HG02970 (cell line): ENCODE measurements at regions not wholly inside any gene's neighbourhood (a gene's known extent, or its start where the extent isn't known, plus 50 kb on each side); places are given as distances from the start of the nearest gene placed in this dataset.

ENCODE experiments used
- ATAC-seq: cut with Tn5 transposase; IDR thresholded peaks from one replicate; pipeline ENCODE4 v1.9.1; 2021; ENCODE audit warnings: mild to moderate bottlenecking, moderate library complexity, moderate number of reproducible peaks; ENCODE audit not compliant: unreplicated experiment, low FRiP score

DNA sequence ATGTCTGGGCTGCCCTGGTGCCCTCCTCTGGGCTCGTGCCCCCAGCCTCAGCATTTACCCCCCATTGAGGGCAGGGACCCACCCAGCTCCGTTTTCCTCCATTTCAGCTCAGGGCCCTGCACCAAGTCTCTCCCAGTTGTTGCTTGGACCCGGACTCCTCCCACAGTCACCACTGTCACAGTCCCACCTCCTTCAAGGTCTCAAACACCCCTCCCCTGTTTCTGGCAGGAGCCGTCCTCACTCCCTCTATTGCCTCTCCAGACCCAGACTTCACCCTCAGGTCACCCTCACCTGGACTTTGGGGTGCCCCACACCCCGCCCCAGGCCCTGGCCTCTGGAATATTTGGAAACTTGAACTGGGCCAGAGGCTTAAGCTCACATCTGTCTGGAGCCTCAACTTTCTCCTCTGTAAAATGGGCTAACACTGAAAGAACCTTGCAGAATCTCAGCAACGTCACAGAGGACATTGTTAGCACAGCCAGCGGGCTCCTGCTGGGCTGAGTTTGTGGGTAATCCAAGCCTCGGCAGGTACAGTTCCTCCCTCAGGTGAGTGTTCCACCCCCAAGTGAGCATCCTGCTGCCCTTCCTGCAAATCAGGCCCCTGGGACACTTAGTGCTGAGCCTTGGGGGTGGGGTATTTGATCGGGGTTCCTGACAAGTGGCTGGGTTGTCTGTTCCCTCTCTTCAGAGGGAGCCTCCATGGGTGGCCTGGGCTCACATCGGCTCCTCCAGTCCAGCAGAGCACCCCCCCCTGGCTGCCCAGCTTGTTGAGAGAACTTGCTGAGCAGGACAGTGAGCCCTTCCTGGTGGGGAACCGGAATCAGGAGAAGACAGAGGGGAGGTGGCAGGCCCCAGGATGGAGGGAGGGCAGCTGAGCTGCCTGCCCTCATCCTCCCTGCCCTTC is 130.1 kb downstream of the C9orf50 start:
- no peak for ATAC-seq

- ATAC-seq = no peak
Measured at GRCh38 chr9:129489838-129490582, 130.9 kb downstream of the C9orf50 start.

DNA sequence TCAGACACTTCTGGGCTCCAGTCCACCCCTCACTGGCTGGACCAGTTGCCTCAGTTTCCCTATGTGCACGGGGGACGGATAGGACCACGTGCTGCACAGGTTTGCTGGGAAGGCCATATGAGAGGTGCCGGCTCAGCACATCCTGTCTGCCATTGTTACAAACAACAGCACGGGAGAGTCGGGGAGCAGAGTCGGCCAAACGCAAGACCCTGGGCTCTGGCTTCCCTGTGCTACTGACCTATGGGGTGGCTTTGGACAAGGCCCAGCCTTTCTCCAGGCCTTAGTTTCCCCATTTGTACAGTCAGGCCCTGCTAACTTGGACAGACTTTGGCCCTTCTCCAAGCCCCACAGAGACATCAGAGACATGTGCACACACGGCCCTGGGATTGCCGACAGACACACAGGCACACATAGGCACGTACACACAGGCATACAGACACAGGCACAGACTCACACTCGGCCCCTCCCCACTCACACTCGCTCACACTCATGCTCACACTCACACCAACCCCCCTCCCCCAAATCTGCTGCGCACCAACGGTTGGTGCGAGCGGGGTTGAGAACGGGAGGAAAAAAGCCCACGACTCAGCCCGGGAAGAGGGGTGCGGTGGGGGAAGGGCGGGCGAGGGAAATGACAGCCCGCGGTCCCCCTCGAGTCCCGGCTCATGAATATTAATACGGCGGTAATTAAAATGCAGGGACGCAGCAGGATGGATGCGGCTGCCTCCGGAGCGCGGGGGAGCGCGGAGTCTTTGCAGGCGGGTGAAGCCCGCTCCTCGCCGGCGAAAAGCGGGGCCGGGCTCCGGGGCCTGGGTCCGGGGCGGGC is 133.0 kb downstream of the C9orf50 start:
- no peak for ATAC-seq

GRCh38 chr9:129486756-129487657 is 133.9 kb downstream of the C9orf50 start:
- no peak for ATAC-seq

- ATAC-seq = no peak
Measured at GRCh38 chr9:129485145-129485774, 135.6 kb downstream of the C9orf50 start.

GRCh38 chr9:129484352-129485000 is 136.4 kb downstream of the C9orf50 start:
- ATAC-seq = no peak

GRCh38 chr9:129483415-129484351 is 137.2 kb downstream of the C9orf50 start:
- ATAC-seq = no peak

DNA sequence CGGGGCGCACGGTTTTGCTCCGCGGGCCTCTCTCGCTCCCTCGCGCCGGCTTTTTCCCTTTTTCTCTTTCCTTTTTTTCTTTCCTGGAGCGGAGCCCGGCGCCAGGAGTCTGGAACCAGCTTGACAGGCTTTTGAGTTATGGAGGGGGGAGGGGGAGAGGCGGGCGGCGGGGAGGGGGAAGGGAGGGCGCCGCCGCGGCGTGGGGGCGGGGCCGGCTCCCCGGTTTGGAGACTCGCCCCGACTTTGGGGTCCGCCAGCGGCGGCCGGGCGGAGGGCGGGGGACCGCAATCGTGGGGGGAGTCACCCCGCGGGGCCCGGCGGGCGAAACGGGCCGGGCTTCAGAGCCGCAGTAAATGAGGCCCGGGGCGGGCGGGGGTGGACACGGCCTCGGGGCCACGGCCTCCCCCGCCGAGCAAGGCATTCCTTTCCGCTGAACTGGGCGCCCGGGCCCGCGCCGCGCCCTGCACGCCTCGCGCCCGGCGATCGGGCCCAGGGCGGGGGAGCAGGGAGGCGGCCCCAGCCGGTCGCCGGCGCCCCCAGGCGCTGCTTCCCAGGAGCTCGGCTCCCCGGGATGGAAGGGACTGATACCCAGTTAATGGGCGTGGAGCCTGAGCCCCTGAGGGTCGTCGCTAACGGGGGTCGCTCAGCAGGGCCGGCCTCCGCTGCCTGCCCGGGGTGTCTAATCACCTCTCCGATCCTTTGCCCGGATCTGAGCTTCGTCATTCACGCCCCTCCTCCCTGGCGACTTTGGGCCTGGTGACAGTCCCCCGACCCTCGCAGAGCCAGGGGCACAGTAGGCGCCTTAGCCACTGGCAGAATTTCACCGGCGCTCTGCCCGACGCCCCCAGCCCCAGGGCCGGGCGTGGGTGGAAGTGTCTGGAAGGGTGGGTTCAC is 138.1 kb downstream of the C9orf50 start:
- no peak for ATAC-seq

- no peak for ATAC-seq
Measured at GRCh38 chr9:129481810-129482511, 138.9 kb downstream of the C9orf50 start.

GRCh38 chr9:129481424-129481809 is 139.5 kb downstream of the C9orf50 start:
- ATAC-seq = no peak

GRCh38 chr9:129480745-129481144 is 140.2 kb downstream of the C9orf50 start:
- ATAC-seq = no peak

DNA sequence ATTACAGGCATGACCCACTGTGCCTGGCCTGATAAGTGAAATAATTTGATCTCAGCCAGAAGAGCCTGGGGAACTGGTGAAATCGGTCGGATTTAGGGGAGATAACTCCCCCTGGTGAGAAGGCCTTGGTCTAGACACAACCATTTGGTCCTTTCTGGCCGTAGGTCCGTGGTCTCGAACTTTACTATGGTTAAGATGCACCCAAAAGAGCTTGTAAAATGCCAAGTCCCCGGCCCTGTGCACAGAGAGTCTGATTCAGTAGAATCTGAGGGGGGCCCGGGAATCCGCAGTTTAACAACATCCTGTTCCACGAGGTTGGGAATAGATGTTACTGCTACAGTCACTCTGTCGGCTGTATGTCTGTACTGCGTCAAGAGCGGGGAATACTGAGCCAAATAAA is 140.7 kb downstream of the C9orf50 start:
- no peak for ATAC-seq

DNA sequence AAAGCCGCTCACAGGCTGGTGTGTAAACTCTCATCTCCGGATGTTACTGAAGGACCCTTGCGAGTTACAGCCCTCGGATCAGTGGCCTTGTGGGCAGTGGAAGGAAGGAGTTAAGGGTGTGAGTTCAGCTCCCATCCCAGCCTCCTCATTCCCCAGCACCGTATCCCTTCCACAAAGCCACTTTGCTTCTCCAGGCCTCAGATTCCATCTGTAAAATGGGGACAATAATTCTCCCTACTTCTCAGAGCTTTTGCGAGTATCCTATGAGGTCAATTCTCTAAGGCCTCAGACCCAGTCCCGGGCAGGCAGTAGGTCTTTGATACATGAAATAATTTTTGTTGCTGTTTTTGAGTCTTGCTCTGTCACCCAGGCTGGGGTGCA is 141.3 kb downstream of the C9orf50 start:
- ATAC-seq = no peak

DNA sequence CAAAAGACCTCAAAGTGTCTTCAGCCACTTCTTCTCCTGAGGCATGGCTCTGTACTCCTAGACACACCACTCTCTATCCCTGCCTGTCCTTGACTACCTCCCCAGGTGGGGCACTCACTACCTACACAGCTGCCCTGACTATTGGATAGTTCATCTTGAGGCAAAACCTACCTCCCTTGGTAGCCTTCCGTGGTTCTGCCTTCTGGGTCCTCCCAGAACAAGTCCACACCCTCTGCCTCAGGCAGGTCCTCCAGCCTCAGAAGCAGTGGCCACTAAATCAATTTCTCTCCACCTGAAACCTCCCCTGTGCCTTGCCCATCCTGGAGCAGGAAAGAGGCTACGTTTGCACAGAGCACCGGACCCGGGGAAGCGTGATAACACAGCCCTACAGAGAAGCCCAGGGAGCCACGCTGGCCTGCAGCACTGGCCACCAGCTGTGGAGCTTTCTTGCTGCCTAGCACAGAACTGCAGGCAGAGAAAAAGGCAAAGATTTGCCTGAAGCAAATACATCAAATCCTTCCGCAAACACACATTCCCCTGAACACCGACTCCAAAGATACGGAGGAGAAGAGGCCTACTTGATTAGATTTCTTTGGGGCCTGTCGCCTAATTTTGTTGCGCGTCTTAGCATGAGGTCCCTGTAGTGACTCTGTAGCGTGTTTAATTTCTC is 141.8 kb downstream of the C9orf50 start:
- no peak for ATAC-seq

GRCh38 chr9:129478461-129478860 is 142.4 kb downstream of the C9orf50 start:
- no peak for ATAC-seq
